SK-N-SH (cell line): ENCODE measurements at regions not wholly inside any gene's neighbourhood (a gene's known extent, or its start where the extent isn't known, plus 50 kb on each side); places are given as distances from the start of the nearest gene placed in this dataset.

Source experiments
- CTCF ChIA-PET: fragments of 300-600, 350-600 bp; formaldehyde crosslinking; extraction: SDS; loops from one replicate; lab custom pipeline; 2021; lab: Yijun Ruan, JAX
- POLR2A ChIA-PET: fragments of 350-600 bp; sonication (Branson Sonifier 250); formaldehyde crosslinking; extraction: SDS; loops from one replicate; lab custom pipeline; 2020; ENCODE audit warnings: antibody characterized with exemption, inconsistent platforms; lab: Yijun Ruan, JAX
- DNase-seq: peaks from one replicate; pipeline ENCODE4 v3.0.0; 2012
- H2AFZ ChIP-seq: fragments of 200-600 bp; sonication (generic); 2 replicates; pipeline ENCODE4 v1.8.1; 2016; ENCODE audit warnings: antibody characterized with exemption, mild to moderate bottlenecking, low read depth
- H3F3A ChIP-seq: fragments of 200-600 bp; sonication (generic); replicated peaks from 2 replicates; pipeline ENCODE3; 2016; ENCODE audit warnings: antibody characterized with exemption, mild to moderate bottlenecking; ENCODE audit not compliant: insufficient read depth
- H3K27ac ChIP-seq, 2 experiments: fragments of 200-500 bp in 1 of 2; fragments of 200-600 bp in 1 of 2; sonication (Bioruptor generic) in 1 of 2; sonication (generic), shearing (Covaris generic) in 1 of 2; 2 replicates each; pipeline versions ENCODE4 v1.5.1 to v1.6.1; 2014 to 2016; ENCODE audit warnings: low read depth in 2 of 2, inconsistent platforms in 1 of 2, low read length in 1 of 2, mild to moderate bottlenecking in 1 of 2, mixed read lengths in 1 of 2
- H3K27me3 ChIP-seq: fragments of 200-600 bp; sonication (generic), shearing (Covaris generic); 2 replicates; pipeline ENCODE4 v1.6.1; 2016; ENCODE audit warnings: mixed run types; ENCODE audit not compliant: insufficient read depth
- H3K36me3 ChIP-seq, 2 experiments: fragments of 200-500 bp in 1 of 2; fragments of 200-600 bp in 1 of 2; sonication (Bioruptor generic) in 1 of 2; sonication (generic) in 1 of 2; replicated peaks in 1 of 2; 2 replicates each; pipeline versions ENCODE3 to v1.5.1; 2014 to 2016; ENCODE audit warnings: low read length in 1 of 2, mild to moderate bottlenecking in 1 of 2; ENCODE audit not compliant: insufficient read depth in 2 of 2, control insufficient read depth in 1 of 2
- H3K4me1 ChIP-seq, 2 experiments: fragments of 200-500 bp in 1 of 2; fragments of 200-600 bp in 1 of 2; sonication (Bioruptor generic) in 1 of 2; sonication (generic), shearing (Covaris generic) in 1 of 2; 2 replicates each; pipeline versions ENCODE4 v1.5.1 to v1.6.1; 2014 to 2016; ENCODE audit warnings: low read depth in 1 of 2, low read length in 1 of 2, mixed run types in 1 of 2; ENCODE audit not compliant: insufficient read depth in 2 of 2, control insufficient read depth in 1 of 2
- H3K4me2 ChIP-seq: fragments of 200-600 bp; sonication (generic), shearing (Covaris generic); 2 replicates; pipeline ENCODE4 v1.6.1; 2017; ENCODE audit warnings: mixed run types
- H3K4me3 ChIP-seq, 2 experiments: fragments of 200-500 bp in 1 of 2; fragments of 200-600 bp in 1 of 2; sonication (Bioruptor generic) in 1 of 2; sonication (generic), shearing (Covaris generic) in 1 of 2; 2 replicates each; pipeline versions ENCODE4 v1.5.1 to v1.8.1; 2014 to 2016; ENCODE audit warnings: low read depth in 2 of 2, inconsistent platforms in 1 of 2, low read length in 1 of 2, mild to moderate bottlenecking in 1 of 2, mixed read lengths in 1 of 2, moderate library complexity in 1 of 2
- H3K79me2 ChIP-seq: fragments of 200-600 bp; sonication (generic); 2 replicates; pipeline ENCODE4 v1.8.1; 2017; ENCODE audit warnings: mild to moderate bottlenecking; ENCODE audit not compliant: insufficient read depth
- H3K9ac ChIP-seq: fragments of 200-600 bp; sonication (generic); 2 replicates; pipeline ENCODE4 v1.6.1; 2017; ENCODE audit warnings: mixed run types
- H3K9me2 ChIP-seq: fragments of 200-600 bp; sonication (generic); 2 replicates; pipeline ENCODE4 v1.6.1; 2017; ENCODE audit warnings: mixed run types
- H3K9me3 ChIP-seq: fragments of 200-600 bp; sonication (generic); 2 replicates; pipeline ENCODE4 v1.6.1; 2017; ENCODE audit warnings: mixed run types, mild to moderate bottlenecking, moderate library complexity
- H4K20me1 ChIP-seq: fragments of 200-600 bp; sonication (generic); 2 replicates; pipeline ENCODE4 v1.6.1; 2017; ENCODE audit warnings: mild to moderate bottlenecking, mixed run types; ENCODE audit not compliant: insufficient read depth
- CHD2 ChIP-seq: fragments of 150-350 bp; IDR thresholded peaks from 2 replicates; pipeline ENCODE4 v1.6.1; 2018; ENCODE audit warnings: low read length; ENCODE audit not compliant: partially characterized antibody
- EP300 ChIP-seq, 2 experiments: IDR thresholded peaks; 2 replicates each; pipeline versions ENCODE4 v1.4.0 to v1.6.1; 2012; ENCODE audit warnings: borderline replicate concordance in 1 of 2, low read depth in 1 of 2, low read length in 1 of 2
- FOSL2 ChIP-seq: IDR thresholded peaks from 2 replicates; pipeline ENCODE4 v1.4.0; 2012; ENCODE audit warnings: low read depth, mild to moderate bottlenecking, moderate library complexity, borderline replicate concordance
- FOXJ3 ChIP-seq: sonication (generic); formaldehyde crosslinking; IDR thresholded peaks from 2 replicates; pipeline ENCODE4 v1.5.1; 2020; ENCODE audit warnings: mild to moderate bottlenecking, missing genetic modification reagents
- JUND ChIP-seq: IDR thresholded peaks from 2 replicates; pipeline ENCODE4 v1.4.0; 2012
- MXI1 ChIP-seq: IDR thresholded peaks from 2 replicates; pipeline ENCODE4 v1.6.1; 2012; ENCODE audit warnings: mild to moderate bottlenecking, low read depth, low read length, improper control_type of control experiment
- RAD21 ChIP-seq: IDR thresholded peaks from 2 replicates; pipeline ENCODE4 v1.6.1; 2012; ENCODE audit warnings: mild to moderate bottlenecking, low read length
- RFX5 ChIP-seq: IDR thresholded peaks from 2 replicates; pipeline ENCODE4 v1.6.1; 2012; ENCODE audit warnings: mild to moderate bottlenecking, improper control_type of control experiment, low read length
- SMC3 ChIP-seq: IDR thresholded peaks from 2 replicates; pipeline ENCODE4 v1.6.1; 2012; ENCODE audit warnings: low read depth, low read length, improper control_type of control experiment
- TCF12 ChIP-seq: IDR thresholded peaks from 2 replicates; pipeline ENCODE4 v1.4.0; 2012
- TEAD4 ChIP-seq: IDR thresholded peaks from 2 replicates; pipeline ENCODE4 v1.4.0; 2012; ENCODE audit warnings: mild to moderate bottlenecking, borderline replicate concordance; ENCODE audit not compliant: insufficient read depth
- whole genome bisulfite sequencing: methylation state at CpG from one replicate; pipeline ENCODE4 v1.1.6; 2017; ENCODE audit warnings: low lambda C conversion rate; 5-methylcytosine and 5-hydroxymethylcytosine counted together
- TF ChIP-seq, protein P1 (sequence below): IDR thresholded peaks from 2 replicates; pipeline ENCODE4; 2012

DNA sequence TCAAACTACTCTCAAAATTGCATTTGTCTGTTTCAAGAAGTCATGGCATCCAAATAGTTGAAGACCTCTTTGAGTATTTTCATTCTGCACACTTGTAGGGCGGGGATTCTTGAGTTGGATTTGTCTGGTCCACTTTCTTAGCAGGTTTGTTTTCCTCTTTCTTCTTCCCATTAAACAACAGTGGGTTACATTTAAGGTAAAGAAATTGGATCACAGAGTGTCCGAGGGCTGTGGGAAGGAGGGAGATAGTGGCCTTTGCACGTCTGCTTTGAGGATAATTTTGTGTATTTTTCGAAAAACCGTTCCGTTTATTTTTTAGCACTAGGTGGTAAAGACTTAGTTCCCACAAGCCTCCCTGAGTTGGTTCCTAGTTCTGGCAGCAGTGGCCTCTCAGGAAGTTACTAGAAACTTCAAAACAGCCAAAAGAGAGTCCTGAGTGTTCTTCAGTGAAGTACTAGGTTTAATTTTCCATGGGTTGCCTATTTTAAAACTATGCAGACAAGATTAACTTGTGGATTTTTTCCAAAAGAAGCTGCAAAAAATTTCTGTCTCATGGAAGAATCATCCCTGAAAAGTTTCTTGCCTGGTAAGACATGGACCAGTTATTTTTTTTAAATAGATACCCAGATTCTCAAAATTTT is 107.9 kb downstream of the CDC42EP3 start:
- peaks cover 19 to 45% of the 10 kb centered on the region in 2 experiments for H3K4me1 ChIP-seq
- H4K20me1 ChIP-seq: no peaks in the 10 kb centered on the region
- CTCF ChIA-PET: interaction anchor here (1.0 to 1.5 kb wide), 4 partner anchors 10 to 314 kb away, joined by 3 to 6 read pairs (median 4); no protein-coding TSS in a partner anchor
- H3K4me2 ChIP-seq: peak overlapping the region; percentile 52
- H3K9me3 ChIP-seq: no peaks in the 10 kb centered on the region; the same call in 1 of the 2 replicates
- peak overlapping the region; percentile 18; the same call in 1 of the 2 replicates for H3K9ac ChIP-seq
- peaks cover 72% of the 10 kb centered on the region for H3F3A ChIP-seq
- DNase-seq: no peak
- H3K27me3 ChIP-seq: no peaks in the 10 kb centered on the region
- POLR2A ChIA-PET: no interaction called here
- H3K36me3 ChIP-seq: no peaks in the 10 kb centered on the region
- H3K27ac ChIP-seq: peak overlapping the region; percentile 56 to 99; a peak in 3 of 4 replicates
- no peak for TF ChIP-seq RAD21
- TF ChIP-seq FOSL2: 0 out of 2 replicates have a peak, but pooled peaks have one; percentile 11
- TF ChIP-seq JUND: 0 out of 2 replicates have a peak, but pooled peaks have one; percentile 3
- H3K4me3 ChIP-seq: no peak overlapping the region
- no peaks in the 10 kb centered on the region for H3K79me2 ChIP-seq
- H2AFZ ChIP-seq: peak overlapping the region; percentile 53; the same call in 1 of the 2 replicates
- 92% methylated on average over 6 of the region's 6 CpGs for WGBS
- H3K9me2 ChIP-seq: no peaks in the 10 kb centered on the region

DNA sequence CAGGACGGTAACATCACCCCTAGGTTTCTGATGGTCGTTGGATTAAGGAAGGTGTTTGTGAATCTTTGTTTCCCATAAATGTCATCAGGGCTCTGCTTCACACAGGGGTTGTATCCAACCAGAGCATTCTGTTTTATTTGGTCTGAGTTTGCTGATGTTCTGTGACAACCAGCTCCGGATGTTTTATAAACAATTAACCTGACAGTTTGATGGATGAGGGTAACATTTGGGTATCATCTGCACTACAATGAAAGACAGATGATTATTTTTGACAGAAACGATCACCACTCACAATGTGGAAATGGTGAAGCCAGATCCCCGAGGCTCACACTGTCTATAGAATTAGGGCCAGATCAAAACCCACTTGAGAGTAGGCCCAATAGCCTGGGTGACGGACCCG is 107.1 kb downstream of the CDC42EP3 start:
- Histone ChIP-seq H3K4me1 (peaks cover 19 to 48% of the 10 kb centered on the region in 2 experiments), H3K27ac (peak overlapping the region; percentile 56 to 99; a peak in 3 of 4 replicates)
- WGBS: 77% methylated on average over 7 of the region's 7 CpGs

More for the DNA sequence above, 107.1 kb downstream of the CDC42EP3 start:
- CTCF ChIA-PET: interaction anchor here (1.0 to 1.5 kb wide), 6 partner anchors 10 to 313 kb away, joined by 3 to 6 read pairs (median 4); no protein-coding TSS in a partner anchor
- H3K4me2 ChIP-seq: no peak overlapping the region
- no peaks in the 10 kb centered on the region for H4K20me1 ChIP-seq
- POLR2A ChIA-PET: no interaction called here
- no peaks in the 10 kb centered on the region for H3K36me3 ChIP-seq
- H3K27me3 ChIP-seq: no peaks in the 10 kb centered on the region
- H3F3A ChIP-seq: peaks cover 74% of the 10 kb centered on the region
- no peak for DNase-seq
- H2AFZ ChIP-seq: no peak overlapping the region
- H3K9me3 ChIP-seq: no peaks in the 10 kb centered on the region
- H3K9me2 ChIP-seq: no peaks in the 10 kb centered on the region
- H3K79me2 ChIP-seq: no peaks in the 10 kb centered on the region
- no peak overlapping the region; the same call in 1 of the 2 replicates for H3K9ac ChIP-seq
- TF ChIP-seq SMC3: no peak
- no peak for TF ChIP-seq FOXJ3 (CRISPR knock-in tag)
- no peak; a peak in 1 of 4 replicates for TF ChIP-seq EP300 (IDR thresholded peaks at IDR 0.05; ENCODE audit: borderline replicate concordance in 1 of 2, low read depth in 1 of 2, low read length in 1 of 2)
- no peak for TF ChIP-seq CHD2
- TF ChIP-seq RAD21: no peak
- no peak for TF ChIP-seq RFX5
- TF ChIP-seq, protein P1, sequence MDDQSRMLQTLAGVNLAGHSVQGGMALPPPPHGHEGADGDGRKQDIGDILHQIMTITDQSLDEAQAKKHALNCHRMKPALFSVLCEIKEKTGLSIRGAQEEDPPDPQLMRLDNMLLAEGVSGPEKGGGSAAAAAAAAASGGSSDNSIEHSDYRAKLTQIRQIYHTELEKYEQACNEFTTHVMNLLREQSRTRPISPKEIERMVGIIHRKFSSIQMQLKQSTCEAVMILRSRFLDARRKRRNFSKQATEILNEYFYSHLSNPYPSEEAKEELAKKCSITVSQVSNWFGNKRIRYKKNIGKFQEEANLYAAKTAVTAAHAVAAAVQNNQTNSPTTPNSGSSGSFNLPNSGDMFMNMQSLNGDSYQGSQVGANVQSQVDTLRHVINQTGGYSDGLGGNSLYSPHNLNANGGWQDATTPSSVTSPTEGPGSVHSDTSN: peak; percentile 62; the same call in 1 of the 2 replicates
- peak; percentile 53; the same call in 1 of the 2 replicates for TF ChIP-seq TCF12
- TF ChIP-seq TEAD4: no peak
- TF ChIP-seq MXI1: no peak
- no peak overlapping the region for H3K4me3 ChIP-seq
